HG02884 (cell line): ENCODE measurements at regions not wholly inside any gene's neighbourhood (a gene's known extent, or its start where the extent isn't known, plus 50 kb on each side); places are given as distances from the start of the nearest gene placed in this dataset.

Source experiments
- ATAC-seq: cut with Tn5 transposase; IDR thresholded peaks from one replicate; pipeline ENCODE4 v1.9.1; 2021; ENCODE audit warnings: mild to moderate bottlenecking, moderate library complexity; ENCODE audit not compliant: unreplicated experiment

DNA sequence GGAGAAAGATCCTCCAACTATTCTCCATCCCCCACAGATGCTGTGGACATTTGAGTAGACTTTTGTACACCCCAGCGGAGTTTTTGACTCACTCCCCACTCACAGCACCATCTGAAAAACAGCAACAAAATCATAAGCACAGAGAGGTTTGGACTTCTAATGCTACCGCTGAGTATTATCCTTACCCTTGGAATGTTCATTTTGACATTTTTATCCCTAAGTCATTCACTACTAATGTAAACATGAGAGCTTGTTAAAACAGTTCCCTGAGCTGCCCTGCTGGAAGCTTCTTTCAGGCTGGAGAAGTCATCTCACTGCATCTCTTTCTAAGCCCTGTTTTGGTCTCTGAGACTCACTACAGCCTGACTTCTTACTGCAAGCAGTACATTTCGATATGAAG lies 1045.9 kb downstream of the MCTP2 start:
- no peak for ATAC-seq

DNA sequence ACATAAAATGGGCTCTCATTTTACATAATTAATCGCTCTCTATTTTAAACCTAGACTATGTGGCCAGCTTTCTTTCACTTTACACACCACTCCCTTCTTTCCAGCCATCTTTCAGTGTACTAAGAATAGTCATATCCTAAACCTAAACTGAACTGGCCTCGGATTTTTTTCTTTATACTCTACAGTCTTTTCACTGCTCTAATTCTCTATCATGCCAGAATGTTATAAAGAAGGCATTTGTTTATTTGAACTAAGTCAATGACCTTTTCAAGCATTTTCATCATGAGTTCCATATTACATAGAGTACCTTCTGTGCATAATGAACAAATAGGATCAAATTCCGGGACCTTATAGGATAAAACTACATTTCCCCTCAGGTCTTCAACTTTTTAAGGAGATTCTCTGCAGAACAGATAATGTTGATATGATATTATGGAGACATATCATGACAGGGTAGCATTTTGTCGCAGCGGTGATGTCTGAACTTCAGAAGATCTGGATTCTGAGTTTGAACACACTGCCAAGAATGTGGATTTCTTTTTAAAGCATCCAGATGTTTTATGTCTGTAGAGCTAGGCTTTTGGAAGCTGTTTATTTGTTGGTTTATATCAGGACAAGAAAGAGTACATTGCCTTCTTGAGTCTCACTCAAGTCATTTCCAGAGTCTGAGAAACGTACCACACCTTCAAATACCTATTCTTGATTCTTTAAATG lies 1047.3 kb downstream of the MCTP2 start:
- no peak for ATAC-seq

GRCh38 chr15:95279277-95280019 lies 1048.1 kb downstream of the MCTP2 start:
- no peak for ATAC-seq

- no peak for ATAC-seq
Measured at GRCh38 chr15:95280711-95281110, 1049.3 kb downstream of the MCTP2 start.

DNA sequence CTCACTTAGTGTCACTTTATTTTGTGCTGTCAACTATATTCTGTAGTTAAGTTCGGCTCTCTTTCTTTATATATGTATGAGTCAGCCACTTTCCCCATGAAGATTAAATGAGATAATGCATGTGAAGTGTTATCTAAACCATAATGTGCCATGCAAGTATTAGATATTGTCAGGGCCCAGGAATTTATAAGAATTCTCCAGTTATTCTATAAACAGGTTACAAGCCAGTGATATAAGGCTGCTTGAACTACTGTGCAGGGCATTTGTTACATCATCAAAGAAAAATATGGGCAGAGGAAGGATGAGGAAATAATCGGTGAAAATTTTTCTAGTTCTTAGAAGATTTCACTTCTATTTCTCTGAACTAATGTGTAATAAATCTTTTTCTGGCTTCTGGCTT lies 1049.0 kb upstream of the NR2F2 start:
- no peak for ATAC-seq

DNA sequence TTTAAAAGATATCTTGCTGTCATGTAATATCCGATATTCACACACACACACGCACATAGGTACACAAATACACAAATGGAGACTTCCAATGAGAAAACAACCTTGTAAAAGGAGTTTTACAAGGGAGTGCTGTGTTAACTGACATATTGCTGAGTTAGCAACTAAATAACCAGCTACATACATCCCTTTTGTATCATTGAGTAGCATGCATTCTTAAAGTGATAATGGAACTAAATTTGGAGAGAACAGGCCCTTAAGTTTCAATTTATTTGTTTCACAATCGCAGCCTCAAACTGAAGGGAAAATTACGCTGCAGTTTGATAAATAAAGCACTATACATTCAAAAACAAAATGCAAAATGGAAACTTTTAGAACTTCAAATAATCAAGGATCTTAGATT lies 1046.0 kb upstream of the NR2F2 start:
- no peak for ATAC-seq

GRCh38 chr15:95284933-95285421 lies 1045.5 kb upstream of the NR2F2 start:
- ATAC-seq, result peak; percentile 53

- ATAC-seq, result no peak
Measured at GRCh38 chr15:95286352-95286880, 1044.1 kb upstream of the NR2F2 start.

DNA sequence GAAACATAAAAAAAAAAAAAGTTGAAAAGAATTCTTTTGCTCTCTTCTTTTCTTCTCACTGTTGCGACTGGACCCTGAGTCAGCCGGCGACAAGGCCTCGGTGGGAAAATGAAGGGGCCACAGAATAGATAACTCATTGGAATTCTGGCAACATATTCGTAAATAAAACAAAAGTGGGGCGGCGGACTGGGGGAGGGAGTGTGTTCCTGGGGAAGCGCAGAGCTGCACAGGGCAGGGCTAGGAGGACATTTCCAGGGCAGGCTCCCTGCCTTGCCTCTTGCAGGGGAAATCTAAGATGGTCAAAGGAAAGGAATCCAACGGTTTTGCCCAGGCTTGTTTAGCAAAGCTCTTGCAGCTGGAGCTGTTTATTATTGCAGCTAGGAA lies 1042.8 kb upstream of the NR2F2 start:
- ATAC-seq, result no peak

DNA sequence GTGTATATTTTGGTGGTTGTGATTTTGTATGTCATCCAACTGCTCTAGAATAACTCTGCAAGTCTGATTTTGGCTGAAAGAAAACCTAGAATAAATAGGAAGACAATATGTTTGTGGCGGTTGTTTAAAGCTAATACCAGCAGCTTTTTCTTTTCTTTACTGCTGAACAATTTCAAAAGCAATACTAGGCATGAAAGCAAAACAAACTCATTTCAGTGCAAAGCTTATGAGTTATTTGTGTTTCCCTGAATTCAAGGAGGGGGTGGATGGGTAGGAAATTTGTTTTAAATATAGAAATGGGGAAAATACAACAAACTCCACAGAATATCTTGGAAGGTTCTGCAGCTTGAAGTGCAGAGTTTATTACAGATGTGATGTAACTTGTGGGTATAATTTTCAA lies 1041.9 kb upstream of the NR2F2 start:
- ATAC-seq, result no peak

DNA sequence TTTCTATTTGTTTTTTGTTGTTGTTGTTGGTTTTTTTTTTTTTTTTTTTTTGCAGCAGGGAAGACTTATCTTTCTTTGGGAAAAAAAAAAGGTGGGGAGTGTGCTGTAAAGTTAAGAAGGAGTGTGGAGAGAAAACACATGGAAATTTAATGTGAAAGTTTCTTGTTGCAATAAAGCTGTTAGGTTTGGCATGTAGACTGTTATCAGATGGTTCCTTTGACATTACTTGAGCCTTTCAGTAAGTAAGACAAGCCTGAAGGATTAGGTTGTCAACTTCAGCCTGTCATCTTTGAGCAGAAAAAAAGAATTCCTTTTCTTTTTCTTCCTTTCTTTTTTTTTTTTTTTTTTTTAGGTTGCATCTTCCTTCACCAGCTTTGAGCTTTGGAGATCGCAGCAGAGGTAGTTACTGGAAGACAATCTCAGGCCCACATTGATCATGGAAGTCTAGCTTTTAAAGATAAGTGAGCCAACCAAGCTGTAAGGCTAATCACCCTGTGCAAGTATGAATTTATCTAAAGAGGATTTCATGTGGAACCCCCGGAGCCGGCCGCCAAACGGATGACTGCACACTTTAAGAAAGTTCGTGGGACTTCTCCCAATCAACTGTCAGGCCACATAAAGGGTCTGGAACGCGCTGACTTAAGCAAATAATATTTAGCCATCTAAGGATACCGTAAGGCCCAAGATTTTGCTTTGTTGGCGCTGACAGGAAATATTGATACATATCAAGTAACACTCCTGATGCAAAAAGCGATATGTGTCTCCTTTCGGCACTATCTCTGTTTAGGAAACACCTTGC lies 1040.1 kb upstream of the NR2F2 start:
- ATAC-seq, result no peak

DNA sequence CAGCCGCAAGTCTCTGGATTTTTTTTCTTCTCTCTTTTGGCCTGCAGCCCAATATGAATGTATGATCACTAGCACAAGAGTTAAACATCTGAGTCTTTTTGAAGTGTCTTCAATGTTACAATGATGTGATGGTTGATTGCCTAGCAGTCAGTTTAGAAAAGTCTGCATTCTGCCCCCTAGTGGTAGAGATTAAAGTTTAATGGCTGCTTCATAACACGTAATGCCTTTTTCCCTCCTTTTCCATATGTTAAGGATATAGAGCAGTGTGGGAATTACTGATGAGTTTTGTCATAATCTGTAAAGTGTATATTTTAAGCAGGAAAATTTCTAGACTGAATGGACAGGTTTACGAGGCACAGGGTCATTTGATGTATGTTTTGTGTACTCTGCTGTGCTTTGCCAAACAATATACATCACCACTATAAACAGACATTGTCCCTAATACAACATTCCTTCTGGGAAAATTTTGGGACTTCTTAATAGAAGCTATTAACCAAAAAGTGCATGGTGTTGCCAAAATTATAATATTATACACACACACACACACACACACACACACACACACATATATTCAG lies 1038.5 kb upstream of the NR2F2 start:
- ATAC-seq, result no peak

- ATAC-seq, result no peak
Measured at GRCh38 chr15:95292785-95293450, 1037.6 kb upstream of the NR2F2 start.

DNA sequence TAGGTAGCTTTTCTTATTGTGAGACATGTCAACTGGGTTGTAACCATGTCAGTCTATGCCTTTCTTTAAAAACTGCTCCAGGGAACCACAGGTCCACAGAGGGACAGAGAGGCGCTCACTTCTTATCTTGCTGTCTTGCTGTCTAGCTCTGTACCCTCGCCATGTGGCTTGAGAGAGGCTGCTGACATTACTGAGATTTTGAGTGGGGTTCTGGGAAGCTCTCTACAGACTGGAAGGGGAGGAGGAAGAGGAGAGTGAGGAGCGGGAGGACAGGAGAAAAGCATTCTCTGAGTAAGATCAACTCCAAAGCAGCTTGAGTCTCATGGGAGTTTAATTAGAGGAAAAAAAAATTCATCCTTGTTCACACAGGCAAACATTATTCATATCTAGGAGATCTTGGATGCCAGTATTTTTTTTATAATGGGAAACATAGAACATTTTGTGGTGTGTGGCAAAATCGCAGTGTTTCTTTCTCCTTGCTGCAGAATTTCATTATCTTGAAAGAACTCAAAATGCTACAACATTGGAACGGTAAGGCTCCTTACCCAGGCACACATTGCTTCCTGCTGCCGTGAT lies 1037.0 kb upstream of the NR2F2 start:
- ATAC-seq, result no peak

- ATAC-seq, result no peak
Measured at GRCh38 chr15:95295363-95295762, 1035.1 kb upstream of the NR2F2 start.

- ATAC-seq, result no peak
Measured at GRCh38 chr15:95295896-95296625, 1034.4 kb upstream of the NR2F2 start.

DNA sequence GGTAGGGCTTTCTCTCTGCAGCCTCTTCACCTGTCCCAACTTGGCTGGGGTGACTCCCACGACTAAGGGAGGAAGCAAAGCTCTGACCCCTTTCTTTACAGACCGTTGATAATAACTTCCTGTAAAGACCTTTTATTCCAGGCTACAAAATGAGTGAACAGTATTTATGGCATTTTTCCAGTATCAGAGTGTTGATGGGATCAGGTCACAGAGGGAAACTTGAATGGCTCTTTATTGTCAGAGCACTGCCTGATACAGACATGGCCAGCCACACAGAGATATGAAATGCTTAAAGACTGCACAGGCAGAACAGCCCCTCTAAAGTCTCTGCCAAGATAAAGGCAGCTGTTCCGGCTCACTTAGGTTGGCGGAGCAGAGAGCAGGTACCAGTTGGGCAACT lies 1033.9 kb upstream of the NR2F2 start:
- ATAC-seq, result no peak

- ATAC-seq, result peak; percentile 62
Measured at GRCh38 chr15:95298729-95299128, 1031.8 kb upstream of the NR2F2 start.

GRCh38 chr15:95300958-95301357 lies 1029.5 kb upstream of the NR2F2 start:
- no peak for ATAC-seq
